GM23338 (cell line): ENCODE measurements at regions not wholly inside any gene's neighbourhood (a gene's known extent, or its start where the extent isn't known, plus 50 kb on each side); places are given as distances from the start of the nearest gene placed in this dataset.
"Not testable (repeated sequence)": the region's sequence is repeated elsewhere in the genome, so short reads cannot be mapped to it uniquely, and the experiment has no call there.

Source experiments
- ATAC-seq: fragments of 200-7000 bp; cut with Tn5 transposase; 3 replicates; pipeline ENCODE4 v1.9.1; 2020
- DNase-seq: peaks from one replicate; pipeline ENCODE4 v3.0.0-alpha.2; 2015; ENCODE audit warnings: low spot score
- H2AFZ ChIP-seq: fragments of 200-600 bp; sonication (generic); 2 replicates; pipeline ENCODE4 v1.8.0; 2016; ENCODE audit warnings: antibody characterized with exemption, mild to moderate bottlenecking, moderate library complexity
- H3F3A ChIP-seq: fragments of 200-600 bp; sonication (generic); replicated peaks from 2 replicates; pipeline ENCODE4 v1.8.0; 2017; ENCODE audit warnings: antibody characterized with exemption, mixed run types, low read depth
- H3K27ac ChIP-seq: fragments of 200-600 bp; sonication (generic); 2 replicates; pipeline ENCODE4 v1.6.1; 2016; ENCODE audit warnings: low read depth
- H3K27me3 ChIP-seq: fragments of 200-600 bp; sonication (generic); 2 replicates; pipeline ENCODE4 v1.8.0; 2016; ENCODE audit warnings: mild to moderate bottlenecking, mixed run types, moderate library complexity; ENCODE audit not compliant: insufficient read depth
- H3K36me3 ChIP-seq: fragments of 200-600 bp; sonication (generic); 2 replicates; pipeline ENCODE4 v1.8.0; 2016; ENCODE audit warnings: mild to moderate bottlenecking; ENCODE audit not compliant: insufficient read depth
- H3K4me1 ChIP-seq: fragments of 200-600 bp; sonication (generic); 2 replicates; pipeline ENCODE4 v1.8.0; 2016; ENCODE audit warnings: mild to moderate bottlenecking, moderate library complexity; ENCODE audit not compliant: insufficient read depth
- H3K4me2 ChIP-seq: fragments of 200-600 bp; sonication (generic); 2 replicates; pipeline ENCODE4 v1.7.1; 2017; ENCODE audit warnings: mixed run types
- H3K4me3 ChIP-seq: fragments of 200-600 bp; sonication (generic); 2 replicates; pipeline ENCODE4 v1.6.1; 2016; ENCODE audit warnings: mixed run types
- H3K79me2 ChIP-seq: fragments of 200-600 bp; sonication (generic); replicated peaks from 2 replicates; pipeline ENCODE4 v1.8.0; 2017; ENCODE audit warnings: mild to moderate bottlenecking; ENCODE audit not compliant: insufficient read depth
- H3K9me2 ChIP-seq: fragments of 200-600 bp; sonication (generic); 2 replicates; pipeline ENCODE4 v1.8.0; 2017; ENCODE audit not compliant: insufficient read depth
- H4K20me1 ChIP-seq: fragments of 200-600 bp; sonication (generic); replicated peaks from 2 replicates; pipeline ENCODE4 v1.8.0; 2017; ENCODE audit warnings: mild to moderate bottlenecking; ENCODE audit not compliant: insufficient read depth
- H3K27ac Mint-ChIP-seq: 2 replicates; pipeline ENCODE4 v1.8.0; 2020; ENCODE audit warnings: inconsistent platforms, mild to moderate bottlenecking, moderate library complexity, mixed read lengths
- H3K27me3 Mint-ChIP-seq: 3 replicates; pipeline ENCODE4 v1.8.0; 2022; ENCODE audit warnings: low read depth, mild to moderate bottlenecking, moderate library complexity, mixed read lengths, inconsistent platforms; ENCODE audit not compliant: insufficient read depth, poor library complexity
- H3K36me3 Mint-ChIP-seq: 3 replicates; pipeline ENCODE4 v1.8.0; 2021; ENCODE audit warnings: low read depth, mild to moderate bottlenecking, inconsistent platforms, moderate library complexity, mixed read lengths
- H3K4me1 Mint-ChIP-seq: 3 replicates; pipeline ENCODE4 v1.8.0; 2020; ENCODE audit warnings: mild to moderate bottlenecking, inconsistent platforms, mixed read lengths
- H3K4me3 Mint-ChIP-seq: 3 replicates; pipeline ENCODE4 v1.8.0; 2021; ENCODE audit warnings: moderate library complexity, mild to moderate bottlenecking, inconsistent platforms, mixed read lengths
- H3K9me3 Mint-ChIP-seq: 3 replicates; pipeline ENCODE4 v1.8.0; 2020; ENCODE audit warnings: moderate library complexity, mild to moderate bottlenecking, inconsistent platforms, mixed read lengths
- CREB1 ChIP-seq: fragments of 250-450 bp; sonication (Bioruptor Pico); IDR thresholded peaks from 2 replicates; pipeline ENCODE4 v1.5.0; 2020; ENCODE audit warnings: low read depth, mild to moderate bottlenecking, moderate library complexity
- ETS1 ChIP-seq: IDR thresholded peaks from 2 replicates; pipeline ENCODE4 v1.6.1; 2016; ENCODE audit warnings: antibody characterized with exemption
- EZH2 ChIP-seq: fragments of 200-600 bp; sonication (generic); IDR thresholded peaks from one replicate; pipeline ENCODE4 v1.8.0; 2017; ENCODE audit warnings: antibody characterized with exemption, mild to moderate bottlenecking, low read depth; ENCODE audit not compliant: unreplicated experiment
- EZH2phosphoT487 ChIP-seq: fragments of 200-600 bp; sonication (generic); IDR thresholded peaks from one replicate; pipeline ENCODE4 v1.8.1; 2018; ENCODE audit warnings: antibody characterized with exemption; ENCODE audit not compliant: unreplicated experiment
- JUNB ChIP-seq: IDR thresholded peaks from one replicate; pipeline ENCODE4 v1.6.1; 2016; ENCODE audit warnings: antibody characterized with exemption; ENCODE audit not compliant: unreplicated experiment
- NANOG ChIP-seq: IDR thresholded peaks from 2 replicates; pipeline ENCODE4 v1.6.1; 2016; ENCODE audit warnings: antibody characterized with exemption, borderline replicate concordance
- POLR2AphosphoS5 ChIP-seq: IDR thresholded peaks from 2 replicates; pipeline ENCODE4 v1.6.1; 2016; ENCODE audit warnings: antibody characterized with exemption, low read depth
- REST ChIP-seq: IDR thresholded peaks from one replicate; pipeline ENCODE4 v1.6.1; 2018; ENCODE audit warnings: antibody characterized with exemption; ENCODE audit not compliant: unreplicated experiment
- STAT1 ChIP-seq: IDR thresholded peaks from one replicate; pipeline ENCODE4 v1.6.1; 2016; ENCODE audit warnings: antibody characterized with exemption; ENCODE audit not compliant: unreplicated experiment
- ZNF114 ChIP-seq: fragments of 250-450 bp; sonication (Bioruptor Pico); IDR thresholded peaks from 2 replicates; pipeline ENCODE4 v1.5.0; 2020; ENCODE audit warnings: mild to moderate bottlenecking, moderate library complexity
- ZNF331 ChIP-seq: fragments of 250-450 bp; sonication (Bioruptor Pico); IDR thresholded peaks from 2 replicates; pipeline ENCODE4 v1.5.0; 2020; ENCODE audit warnings: low read depth, mild to moderate bottlenecking, moderate library complexity
- ZNF462 ChIP-seq: fragments of 250-450 bp; sonication (Bioruptor Pico); IDR thresholded peaks from 2 replicates; pipeline ENCODE4 v1.5.0; 2020; ENCODE audit warnings: mild to moderate bottlenecking, moderate library complexity

GRCh38 chr10:80025281-80025680, 53.2 kb upstream of the TMEM254 start:
- H3K27me3 Mint-ChIP-seq, result peaks cover 6% of the 10 kb centered on the region
- H3K4me1 Mint-ChIP-seq, result no peaks in the 10 kb centered on the region
- no peaks in the 10 kb centered on the region for H3K9me3 Mint-ChIP-seq
- DNase-seq (no peak), ATAC-seq (no peak)
- Histone ChIP-seq H4K20me1 (no peaks in the 10 kb centered on the region), H3F3A (no peaks in the 10 kb centered on the region), H3K79me2 (no peaks in the 10 kb centered on the region), H3K4me2 (no peak overlapping the region), H3K4me1 (no peaks in the 10 kb centered on the region), H3K9me2 (0 out of 2 replicates have a peak, but pooled peaks cover 11% of the 10 kb centered on the region), H3K27me3 (no peaks in the 10 kb centered on the region), H3K36me3 (no peaks in the 10 kb centered on the region), H2AFZ (no peak overlapping the region), H3K4me3 (no peak overlapping the region), H3K27ac (no peak overlapping the region)
- H3K4me3 Mint-ChIP-seq, result no peak overlapping the region
- no peaks in the 10 kb centered on the region for H3K36me3 Mint-ChIP-seq
- TF ChIP-seq ZNF462 (CRISPR knock-in tag), result no peak
- no peak for TF ChIP-seq EZH2phosphoT487
- TF ChIP-seq CREB1 (CRISPR knock-in tag), result no peak
- no peak for TF ChIP-seq NANOG
- TF ChIP-seq POLR2AphosphoS5, result no peak
- TF ChIP-seq EZH2, result no peak
- TF ChIP-seq STAT1, result no peak
- no peak for TF ChIP-seq ZNF331 (CRISPR knock-in tag)
- no peak for TF ChIP-seq ETS1
- TF ChIP-seq ZNF114 (CRISPR knock-in tag), result no peak
- no peak for TF ChIP-seq JUNB
- no peak for TF ChIP-seq REST
- no peak overlapping the region for H3K27ac Mint-ChIP-seq

- not testable (repeated sequence) for H3K27me3 Mint-ChIP-seq, DNase-seq, H3K4me3 ChIP-seq, H3K79me2 ChIP-seq, H3F3A ChIP-seq, H3K4me2 ChIP-seq, H3K4me1 ChIP-seq, H3K4me3 Mint-ChIP-seq, ATAC-seq, H3K36me3 ChIP-seq, H4K20me1 ChIP-seq, H3K27ac Mint-ChIP-seq, H3K36me3 Mint-ChIP-seq, H2AFZ ChIP-seq, H3K27me3 ChIP-seq, H3K4me1 Mint-ChIP-seq, H3K9me3 Mint-ChIP-seq, H3K27ac ChIP-seq, H3K9me2 ChIP-seq
Observed at GRCh38 chr10:80022408-80023001, 56.0 kb upstream of the TMEM254 start.
